Sigmoid colon (tissue), 4 donors: ENCODE measurements at regions not wholly inside any gene's neighbourhood (a gene's known extent, or its start where the extent isn't known, plus 50 kb on each side); places are given as distances from the start of the nearest gene placed in this dataset.
"Not testable (repeated sequence)": the region's sequence is repeated elsewhere in the genome, so short reads cannot be mapped to it uniquely, and the experiment has no call there.

Experiments
- CTCF ChIP-seq, 4 experiments: fragments of 450-650 bp in 3 of 4; fragments of 200-600 bp in 1 of 4; IDR thresholded peaks; one replicate each; pipeline ENCODE4 v1.5.1; 2016 to 2019; ENCODE audit warnings: antibody characterized with exemption in 4 of 4, mild to moderate bottlenecking in 3 of 4, moderate library complexity in 2 of 4
- POLR2A ChIP-seq, 2 donors: fragments of 450-650 bp; IDR thresholded peaks; one replicate each; pipeline ENCODE4 v1.6.1; 2016; ENCODE audit warnings: antibody characterized with exemption in 2 of 2, mild to moderate bottlenecking in 2 of 2, moderate library complexity in 2 of 2
- POLR2AphosphoS5 ChIP-seq, 4 donors: sonication (generic); formaldehyde crosslinking; IDR thresholded peaks; one replicate each; pipeline ENCODE4 v1.6.1; 2017; ENCODE audit warnings: antibody characterized with exemption in 4 of 4

- TF ChIP-seq CTCF, POLR2A, POLR2AphosphoS5 (IDR thresholded peaks at IDR 0.05): not testable (repeated sequence)
Observed at GRCh38 chr16:16565326-16565725, 186.4 kb downstream of the NPIPA7 start.
